ENCODE measurements at regions not wholly inside any gene's neighbourhood (a gene's known extent, or its start where the extent isn't known, plus 50 kb on each side); places are given as distances from the start of the nearest gene placed in this dataset.

DNA sequence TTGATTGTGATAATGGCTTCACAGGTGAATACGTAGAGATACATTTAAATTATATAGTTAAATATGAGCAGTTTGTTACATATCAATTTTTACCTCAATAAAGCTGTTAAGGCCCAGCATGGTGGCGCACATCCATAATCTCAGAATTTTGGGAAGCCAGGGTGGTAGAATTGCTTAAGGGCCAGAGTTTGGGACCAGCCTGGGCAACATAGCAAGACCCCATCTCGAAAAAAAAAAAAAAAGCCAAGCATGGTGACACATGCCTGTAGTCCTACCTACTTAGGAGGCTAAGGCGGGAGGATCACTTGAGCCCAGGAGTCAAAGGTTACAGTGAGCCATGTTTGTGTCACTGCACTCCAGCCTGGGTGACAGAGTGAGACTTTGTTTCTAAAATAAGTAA is 138.7 kb upstream of the TMEM161B start:
- ChIA-PET SMC1A (ENCODE audit: uncharacterized antibody, unreplicated experiment) (no interaction called here), RAD21 (ENCODE audit: unreplicated experiment) (no interaction called here), CTCF (no interaction called here), POLR2A (no interaction called here)
- FAIRE-seq (no peak), ATAC-seq (no peak), DNase-seq (ENCODE audit: low read depth, low spot score) (no peak)
- Histone ChIP-seq H3K36me3 (ENCODE audit: control insufficient read depth in 2 of 2, insufficient read depth in 2 of 2, low read length in 1 of 2) (no peaks in the 10 kb centered on the region), H3K9ac (ENCODE audit: control insufficient read depth, insufficient read depth, low read length) (no peak overlapping the region), H3K79me2 (ENCODE audit: control insufficient read depth, insufficient read depth, low read length) (no peaks in the 10 kb centered on the region), H2AFZ (ENCODE audit: control insufficient read depth, low read depth, low read length) (no peak overlapping the region), H4K20me1 (ENCODE audit: control insufficient read depth, insufficient read depth) (no peaks in the 10 kb centered on the region), H3K9me3 (replicated peaks; ENCODE audit: control insufficient read depth, insufficient read depth, low read length) (no peaks in the 10 kb centered on the region), H3K27me3 (replicated peaks in 1 of 2; ENCODE audit: control insufficient read depth in 2 of 2, insufficient read depth in 2 of 2, low read length in 1 of 2) (no peaks in the 10 kb centered on the region), H3K4me3 (no peak overlapping the region), H3K27ac (ENCODE audit: control insufficient read depth, insufficient read depth) (no peak overlapping the region), H3K4me1 (ENCODE audit: control insufficient read depth, insufficient read depth, low read length) (no peaks in the 10 kb centered on the region), H3K4me2 (ENCODE audit: control insufficient read depth, insufficient read depth) (no peak overlapping the region)
- in situ Hi-C loops (cut with MboI) = no loop called here
- TF ChIP-seq, protein P1, sequence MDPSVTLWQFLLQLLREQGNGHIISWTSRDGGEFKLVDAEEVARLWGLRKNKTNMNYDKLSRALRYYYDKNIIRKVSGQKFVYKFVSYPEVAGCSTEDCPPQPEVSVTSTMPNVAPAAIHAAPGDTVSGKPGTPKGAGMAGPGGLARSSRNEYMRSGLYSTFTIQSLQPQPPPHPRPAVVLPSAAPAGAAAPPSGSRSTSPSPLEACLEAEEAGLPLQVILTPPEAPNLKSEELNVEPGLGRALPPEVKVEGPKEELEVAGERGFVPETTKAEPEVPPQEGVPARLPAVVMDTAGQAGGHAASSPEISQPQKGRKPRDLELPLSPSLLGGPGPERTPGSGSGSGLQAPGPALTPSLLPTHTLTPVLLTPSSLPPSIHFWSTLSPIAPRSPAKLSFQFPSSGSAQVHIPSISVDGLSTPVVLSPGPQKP (IDR thresholded peaks at IDR 0.05; ENCODE audit: low read depth, low read length) = no peak
- TF ChIP-seq NFYB (IDR thresholded peaks at IDR 0.05; ENCODE audit: insufficient read depth, low read depth, low read length) = no peak
- TF ChIP-seq JUND (IDR thresholded peaks at IDR 0.05; ENCODE audit: low read depth, low read length) = no peak
- TF ChIP-seq, protein P2, sequence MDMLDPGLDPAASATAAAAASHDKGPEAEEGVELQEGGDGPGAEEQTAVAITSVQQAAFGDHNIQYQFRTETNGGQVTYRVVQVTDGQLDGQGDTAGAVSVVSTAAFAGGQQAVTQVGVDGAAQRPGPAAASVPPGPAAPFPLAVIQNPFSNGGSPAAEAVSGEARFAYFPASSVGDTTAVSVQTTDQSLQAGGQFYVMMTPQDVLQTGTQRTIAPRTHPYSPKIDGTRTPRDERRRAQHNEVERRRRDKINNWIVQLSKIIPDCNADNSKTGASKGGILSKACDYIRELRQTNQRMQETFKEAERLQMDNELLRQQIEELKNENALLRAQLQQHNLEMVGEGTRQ (IDR thresholded peaks at IDR 0.05; ENCODE audit: borderline replicate concordance, low read depth, low read length) = no peak
- no peak for TF ChIP-seq MTA3 (IDR thresholded peaks at IDR 0.05; ENCODE audit: borderline replicate concordance, low read length)
- no peak for TF ChIP-seq WRNIP1 (IDR thresholded peaks at IDR 0.05; ENCODE audit: borderline replicate concordance, low read depth, low read length)
- no peak for TF ChIP-seq IKZF2 (IDR thresholded peaks at IDR 0.05)
- no peak for TF ChIP-seq CBX5 (IDR thresholded peaks at IDR 0.05; ENCODE audit: low read depth)
- no peak for TF ChIP-seq RCOR1 (conservative IDR thresholded peaks at IDR 0.05; ENCODE audit: low read depth, low read length)
- TF ChIP-seq JUNB (IDR thresholded peaks at IDR 0.05) = no peak
- TF ChIP-seq, protein P3, sequence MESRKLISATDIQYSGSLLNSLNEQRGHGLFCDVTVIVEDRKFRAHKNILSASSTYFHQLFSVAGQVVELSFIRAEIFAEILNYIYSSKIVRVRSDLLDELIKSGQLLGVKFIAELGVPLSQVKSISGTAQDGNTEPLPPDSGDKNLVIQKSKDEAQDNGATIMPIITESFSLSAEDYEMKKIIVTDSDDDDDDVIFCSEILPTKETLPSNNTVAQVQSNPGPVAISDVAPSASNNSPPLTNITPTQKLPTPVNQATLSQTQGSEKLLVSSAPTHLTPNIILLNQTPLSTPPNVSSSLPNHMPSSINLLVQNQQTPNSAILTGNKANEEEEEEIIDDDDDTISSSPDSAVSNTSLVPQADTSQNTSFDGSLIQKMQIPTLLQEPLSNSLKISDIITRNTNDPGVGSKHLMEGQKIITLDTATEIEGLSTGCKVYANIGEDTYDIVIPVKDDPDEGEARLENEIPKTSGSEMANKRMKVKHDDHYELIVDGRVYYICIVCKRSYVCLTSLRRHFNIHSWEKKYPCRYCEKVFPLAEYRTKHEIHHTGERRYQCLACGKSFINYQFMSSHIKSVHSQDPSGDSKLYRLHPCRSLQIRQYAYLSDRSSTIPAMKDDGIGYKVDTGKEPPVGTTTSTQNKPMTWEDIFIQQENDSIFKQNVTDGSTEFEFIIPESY (IDR thresholded peaks at IDR 0.05) = no peak
- no peak for TF ChIP-seq TCF7 (IDR thresholded peaks at IDR 0.05; ENCODE audit: borderline replicate concordance)
- TF ChIP-seq, protein P4, sequence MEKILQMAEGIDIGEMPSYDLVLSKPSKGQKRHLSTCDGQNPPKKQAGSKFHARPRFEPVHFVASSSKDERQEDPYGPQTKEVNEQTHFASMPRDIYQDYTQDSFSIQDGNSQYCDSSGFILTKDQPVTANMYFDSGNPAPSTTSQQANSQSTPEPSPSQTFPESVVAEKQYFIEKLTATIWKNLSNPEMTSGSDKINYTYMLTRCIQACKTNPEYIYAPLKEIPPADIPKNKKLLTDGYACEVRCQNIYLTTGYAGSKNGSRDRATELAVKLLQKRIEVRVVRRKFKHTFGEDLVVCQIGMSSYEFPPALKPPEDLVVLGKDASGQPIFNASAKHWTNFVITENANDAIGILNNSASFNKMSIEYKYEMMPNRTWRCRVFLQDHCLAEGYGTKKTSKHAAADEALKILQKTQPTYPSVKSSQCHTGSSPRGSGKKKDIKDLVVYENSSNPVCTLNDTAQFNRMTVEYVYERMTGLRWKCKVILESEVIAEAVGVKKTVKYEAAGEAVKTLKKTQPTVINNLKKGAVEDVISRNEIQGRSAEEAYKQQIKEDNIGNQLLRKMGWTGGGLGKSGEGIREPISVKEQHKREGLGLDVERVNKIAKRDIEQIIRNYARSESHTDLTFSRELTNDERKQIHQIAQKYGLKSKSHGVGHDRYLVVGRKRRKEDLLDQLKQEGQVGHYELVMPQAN (conservative IDR thresholded peaks at IDR 0.05) = no peak
- no peak for TF ChIP-seq POLR2AphosphoS5 (IDR thresholded peaks at IDR 0.05; ENCODE audit: low read length)
- no TSS peak for BruUV-seq (replicated peaks)
- WGBS (ENCODE audit: insufficient coverage, insufficient replicate concordance, low lambda C conversion rate, missing lambda C conversion rate) = 50% methylated on average over 3 of the region's 4 CpGs
- intact Hi-C loops (cut with micrococcal nuclease; ENCODE audit: unreplicated experiment) = no loop called here

Data from GM12878 (cell line).